ENCODE measurements at regions not wholly inside any gene's neighbourhood (a gene's known extent, or its start where the extent isn't known, plus 50 kb on each side); places are given as distances from the start of the nearest gene placed in this dataset.

DNA sequence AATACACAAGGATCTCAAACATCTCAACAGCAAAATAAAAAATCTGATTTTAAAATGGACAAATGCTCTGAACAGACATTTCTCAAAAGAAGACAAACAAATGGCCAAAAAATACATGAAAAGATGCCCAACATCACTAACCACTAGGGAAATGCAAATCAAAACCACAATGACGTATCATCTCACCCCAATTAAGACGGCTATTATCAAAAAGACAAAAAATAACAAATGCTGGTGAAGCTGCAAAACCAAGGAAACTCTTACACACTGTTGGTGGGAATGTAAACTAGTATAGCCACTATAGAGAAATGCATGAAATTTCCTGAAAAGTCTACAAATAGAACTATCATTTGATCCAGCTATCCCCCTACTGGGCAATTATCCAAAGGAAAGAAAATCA, 145.0 kb downstream of the BTG1 start:
- no peak for DNase-seq (ENCODE audit: low read depth)

DNA sequence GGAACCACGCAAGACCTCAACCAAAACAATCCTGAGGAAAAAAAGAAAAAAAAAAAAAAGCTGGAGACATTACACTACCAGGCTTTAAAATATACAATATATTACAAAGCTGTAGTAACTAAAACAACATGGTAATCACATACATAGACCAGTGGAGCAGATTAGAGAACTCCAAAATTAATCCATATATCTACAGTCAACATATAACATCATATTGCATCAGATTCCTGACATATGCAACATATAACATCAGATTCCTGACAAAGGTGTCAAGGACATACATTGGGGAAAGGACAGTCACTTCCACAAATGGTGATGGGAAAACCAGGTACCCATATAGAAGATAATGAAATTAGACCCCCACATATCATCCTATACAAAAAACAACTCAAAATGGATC, 145.8 kb downstream of the BTG1 start:
- DNase-seq (ENCODE audit: low read depth): no peak

DNA sequence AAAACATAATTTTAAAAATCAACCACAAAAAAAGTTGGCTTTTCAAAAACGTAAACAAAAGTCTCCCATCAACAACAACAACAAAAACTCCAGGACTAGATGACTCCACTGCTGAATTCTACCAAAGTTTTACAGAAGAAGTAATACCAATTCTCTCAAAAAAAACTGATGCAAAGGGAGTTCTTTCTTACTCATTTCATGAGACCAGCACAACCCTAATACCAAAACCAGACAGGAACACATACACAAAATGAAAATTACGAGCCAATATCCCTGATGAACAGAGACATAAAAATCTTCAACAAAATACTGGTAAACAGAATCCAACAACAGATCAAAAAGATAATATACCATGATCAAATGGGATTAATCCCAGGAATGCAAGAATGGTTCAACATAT, 147.3 kb downstream of the BTG1 start:
- DNase-seq (ENCODE audit: low read depth): no peak

DNA sequence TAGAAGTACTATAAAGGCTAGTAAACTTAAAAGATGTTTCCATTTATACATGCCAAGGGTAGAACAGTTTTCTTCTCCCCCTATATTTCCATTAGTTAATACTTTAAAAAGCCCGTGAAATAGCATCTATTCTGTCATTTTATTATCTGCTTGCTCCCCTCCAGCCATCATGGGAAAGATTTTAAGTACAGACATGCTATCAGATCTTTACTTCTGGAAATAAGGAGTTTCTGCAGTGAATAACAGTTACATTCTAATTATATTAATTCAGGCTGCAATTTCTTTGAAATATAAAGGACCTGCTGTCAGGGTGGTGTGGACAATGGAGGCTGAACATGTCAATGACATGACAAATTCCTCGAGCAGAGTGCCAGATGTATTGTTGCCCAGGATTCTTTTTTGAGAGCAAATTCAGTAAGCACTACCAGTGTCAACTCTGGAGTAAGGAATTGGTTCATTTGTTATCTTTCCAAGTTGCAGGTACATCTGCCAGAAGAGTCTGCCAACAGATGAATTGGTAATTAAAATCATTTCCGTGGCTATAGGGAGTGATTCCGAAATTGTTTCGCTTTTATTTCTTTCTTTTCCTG, 151.3 kb downstream of the BTG1 start:
- no peak for DNase-seq (ENCODE audit: low read depth)

DNA sequence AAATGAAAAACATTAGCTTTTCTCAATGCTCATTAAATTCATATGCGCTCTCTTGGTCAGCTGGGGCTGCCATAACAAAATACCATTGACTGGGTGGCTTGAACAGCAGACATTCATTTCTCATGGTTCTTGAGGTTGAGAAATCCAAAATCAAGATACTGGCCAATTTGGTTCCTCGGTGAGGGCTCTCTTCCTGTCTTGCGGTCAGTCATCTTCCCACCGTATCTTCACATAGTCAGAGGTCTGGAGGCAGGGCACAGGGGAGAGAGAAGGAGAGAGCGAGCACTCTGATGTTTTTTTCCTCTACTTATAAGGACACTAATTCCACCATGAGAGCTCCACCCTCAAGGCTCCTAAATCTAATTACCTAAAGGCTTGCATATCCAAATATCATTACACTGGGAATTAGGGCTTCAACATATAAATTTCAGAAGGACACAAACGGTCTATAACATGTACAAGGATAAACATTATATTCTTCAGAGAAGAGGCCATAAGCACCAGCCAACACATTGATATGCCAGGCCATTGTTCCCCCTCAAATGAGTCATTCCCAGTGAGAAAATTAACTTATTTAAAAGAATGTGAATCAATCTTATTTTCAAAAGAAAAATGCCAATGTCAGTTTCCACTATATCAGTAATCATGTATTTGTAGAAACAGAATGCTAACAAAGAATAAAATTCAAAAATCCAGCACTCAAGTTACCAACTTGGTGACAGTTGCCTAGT, 152.2 kb downstream of the BTG1 start:
- no peak for DNase-seq (ENCODE audit: low read depth)

DNA sequence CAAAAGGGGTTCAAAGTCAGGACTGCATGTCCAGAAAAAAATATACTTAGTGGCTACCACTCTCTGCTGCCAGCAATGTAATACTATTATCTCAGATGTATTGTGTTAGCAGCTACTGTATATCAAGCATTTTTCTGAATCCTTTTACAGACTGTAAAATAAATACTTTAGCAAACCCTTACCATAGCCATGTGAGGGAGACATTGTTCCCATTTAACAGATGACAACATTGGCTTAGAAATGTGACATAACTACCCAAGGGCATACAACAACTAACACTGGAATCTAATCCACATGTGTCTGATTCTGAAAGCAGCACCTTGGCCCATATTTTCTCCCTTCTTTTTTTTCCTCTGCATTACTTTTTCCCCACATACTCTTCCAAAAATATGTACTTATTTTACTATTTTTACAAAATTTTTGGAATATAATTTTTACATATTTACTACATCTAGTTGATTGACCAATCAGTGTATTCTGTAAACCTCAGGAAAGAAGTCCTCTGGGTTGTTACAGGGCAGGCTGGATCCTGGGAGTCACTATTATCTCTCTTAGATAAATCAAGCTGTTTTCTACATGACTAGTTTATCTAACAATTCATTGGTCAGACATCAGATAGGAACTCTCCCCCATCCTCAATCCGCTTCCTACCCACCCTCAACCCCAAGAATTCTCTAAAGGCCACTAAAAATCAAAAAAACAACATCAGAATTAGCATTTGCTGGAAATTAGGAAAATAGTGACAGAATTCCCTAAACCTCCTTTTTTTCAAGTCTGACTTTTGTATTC, 154.1 kb downstream of the BTG1 start:
- no peak for DNase-seq (ENCODE audit: low read depth)

DNA sequence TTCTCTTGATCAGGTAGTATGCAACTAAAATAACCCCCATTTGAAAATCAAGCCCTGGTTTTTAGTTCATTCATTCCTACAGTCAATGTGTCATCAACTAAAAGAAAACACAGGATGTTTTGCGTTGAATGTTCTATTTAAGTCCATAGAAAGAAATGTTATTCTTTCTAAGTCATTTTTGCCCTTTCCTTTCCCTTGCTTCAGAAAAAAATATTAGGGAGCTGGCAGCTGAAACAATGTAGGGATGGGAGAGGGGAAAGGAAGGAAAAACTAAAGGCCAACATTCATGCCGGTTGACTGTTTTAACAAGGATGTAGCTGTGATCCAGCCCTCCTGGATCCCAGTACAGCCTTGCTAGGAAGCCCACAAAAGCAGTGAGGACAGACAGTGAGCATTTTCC, 155.1 kb downstream of the BTG1 start:
- DNase-seq (ENCODE audit: low read depth): no peak

DNA sequence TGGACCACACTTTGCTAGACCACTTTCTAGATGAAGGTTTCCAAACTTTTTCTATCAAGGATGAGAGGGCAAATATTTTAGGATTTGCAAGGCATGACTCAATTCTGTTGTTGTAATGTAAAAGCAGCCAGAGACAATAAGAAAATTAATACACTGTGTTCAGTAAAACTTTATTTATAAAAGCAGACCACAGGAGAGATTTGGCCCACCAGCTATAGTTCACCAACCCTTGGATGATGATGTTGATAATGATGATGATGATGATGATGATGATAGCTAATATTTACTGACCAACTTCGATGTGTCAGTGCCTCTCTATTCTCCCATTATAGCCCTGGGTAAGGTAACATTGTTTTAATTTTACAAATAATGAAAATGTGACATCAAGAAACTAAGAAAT, 156.5 kb downstream of the BTG1 start:
- DNase-seq (ENCODE audit: low read depth): no peak

DNA sequence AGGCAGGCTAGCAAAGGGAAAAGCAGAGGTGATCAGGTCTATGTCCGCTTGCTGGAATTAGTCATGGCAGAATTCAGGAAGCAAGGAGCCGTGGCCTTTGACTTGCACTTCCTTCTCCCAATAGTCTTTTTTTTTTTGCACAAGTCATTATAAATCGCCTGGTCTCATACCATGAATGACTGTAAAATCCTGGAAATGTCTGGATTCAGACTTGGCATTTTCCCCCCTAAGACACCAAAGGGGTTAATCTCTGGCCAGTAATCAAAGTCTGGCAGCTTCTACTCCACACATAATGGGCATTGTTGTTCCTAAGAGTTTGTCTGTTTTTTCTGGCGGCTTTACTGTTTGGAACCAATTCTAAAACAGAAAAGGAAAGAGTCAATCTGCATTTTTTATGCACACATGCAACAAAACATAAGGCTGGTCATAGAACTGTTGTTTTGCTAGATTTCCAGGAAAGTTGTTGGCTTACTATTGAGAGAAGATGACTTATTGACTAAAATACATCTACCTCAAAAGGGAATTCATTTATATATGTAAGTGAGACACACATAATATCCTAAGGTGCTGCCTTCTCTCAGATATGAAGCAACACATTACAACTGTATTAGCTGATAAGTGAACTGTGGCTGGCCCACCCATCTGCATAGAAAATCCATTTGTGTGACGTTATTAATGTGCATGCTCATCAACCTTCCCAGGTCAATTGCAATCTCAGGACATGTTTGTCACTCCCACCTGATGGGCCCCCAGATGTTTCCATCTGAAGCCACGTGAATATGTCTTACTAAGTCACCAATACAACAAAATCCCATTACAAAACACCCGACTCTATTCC, 157.3 kb downstream of the BTG1 start:
- DNase-seq (ENCODE audit: low read depth): no peak

DNA sequence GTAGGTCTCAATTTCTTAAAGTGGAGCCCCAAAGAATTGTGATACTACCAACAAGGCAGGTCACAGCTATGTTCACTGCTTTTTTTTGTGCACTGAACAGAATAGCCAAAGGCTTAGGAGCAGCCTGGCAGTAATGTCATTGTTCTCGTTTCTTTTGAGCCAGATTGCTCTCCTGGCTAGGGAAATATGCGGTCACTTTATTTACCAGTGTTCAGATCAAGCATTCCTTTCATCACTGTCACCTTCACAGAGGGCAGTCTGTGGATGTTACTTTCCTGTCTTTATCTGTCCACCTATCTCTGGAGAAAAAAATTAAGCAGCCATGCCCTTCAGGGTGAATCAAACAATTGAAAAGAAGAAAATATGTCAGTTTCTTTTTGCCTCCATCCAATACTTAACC, 159.6 kb downstream of the BTG1 start:
- DNase-seq (ENCODE audit: low read depth): peak; percentile 55

DNA sequence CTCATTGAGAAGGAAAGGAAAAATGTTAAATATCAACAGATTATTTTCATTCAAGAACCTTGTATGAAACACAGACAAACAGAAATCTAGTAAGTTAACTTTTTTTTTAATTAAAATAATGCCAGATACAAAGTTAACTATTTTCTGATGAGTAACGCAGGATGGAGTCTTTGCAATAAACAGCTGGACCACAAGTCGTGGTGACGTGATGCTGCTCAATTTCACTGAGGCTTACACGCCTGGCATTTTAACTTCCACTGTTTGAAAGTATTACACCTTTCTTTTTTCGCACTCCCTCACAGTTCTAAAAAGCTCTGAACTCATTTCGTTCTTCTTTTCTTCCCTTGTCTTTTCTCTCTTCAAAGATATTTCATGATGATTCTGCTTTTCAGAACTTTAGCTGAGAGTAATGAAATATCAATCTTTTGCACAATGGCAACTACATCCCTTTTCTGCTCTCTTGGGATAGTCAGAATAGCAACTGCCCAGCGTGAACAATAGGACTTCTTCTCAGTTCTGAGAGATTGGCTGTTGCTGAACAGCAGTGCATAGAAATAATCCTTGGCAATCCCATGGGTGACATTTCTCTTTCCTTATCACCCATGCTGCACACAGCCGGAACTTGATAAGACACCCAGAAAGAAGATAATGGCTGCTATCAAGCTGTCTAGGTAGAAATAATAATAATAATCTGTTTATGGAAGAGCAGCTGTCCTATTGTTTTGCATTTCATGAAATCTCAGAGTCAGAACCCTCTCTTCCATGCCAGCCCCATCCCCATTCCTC, 160.5 kb downstream of the BTG1 start:
- DNase-seq (ENCODE audit: low read depth): peak; percentile 38

DNA sequence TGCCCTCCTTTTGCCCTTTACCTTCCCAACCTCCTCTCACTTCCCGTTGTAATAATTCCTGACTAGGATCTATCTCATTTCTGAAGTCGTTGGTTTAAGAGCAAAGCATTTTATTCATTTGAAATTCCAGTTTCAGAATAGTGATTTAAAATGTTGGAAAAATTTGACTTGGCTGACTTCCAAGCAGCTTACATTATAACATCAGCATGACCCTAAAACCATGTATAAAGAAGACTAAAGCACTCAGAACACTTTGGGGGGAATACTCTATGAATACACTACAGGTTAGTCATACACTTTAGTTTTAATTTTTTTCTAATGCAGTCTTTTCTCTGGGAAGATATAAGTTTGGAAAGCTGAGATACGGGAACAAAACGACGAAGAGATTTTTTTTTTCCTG, 161.1 kb downstream of the BTG1 start:
- DNase-seq (ENCODE audit: low read depth): no peak

DNA sequence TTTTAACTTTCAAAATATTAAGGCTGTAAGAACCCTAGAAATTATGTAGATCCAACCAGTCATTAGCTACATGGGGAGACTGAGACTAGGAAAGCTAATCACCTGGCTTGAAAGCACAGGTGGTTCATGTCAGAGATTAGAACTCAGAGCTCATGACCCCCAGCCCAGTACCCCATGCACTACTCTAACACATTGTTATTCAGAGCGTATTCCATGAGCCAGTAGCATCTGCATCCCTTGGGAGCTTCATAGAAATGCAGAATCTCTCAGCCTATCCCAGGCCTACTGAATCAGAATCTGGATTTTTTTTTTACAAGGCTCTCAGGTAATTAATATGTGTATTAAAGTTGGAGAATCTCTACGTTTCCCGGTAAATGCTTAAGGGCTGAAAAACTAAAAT, 161.7 kb downstream of the BTG1 start:
- no peak for DNase-seq (ENCODE audit: low read depth)

DNA sequence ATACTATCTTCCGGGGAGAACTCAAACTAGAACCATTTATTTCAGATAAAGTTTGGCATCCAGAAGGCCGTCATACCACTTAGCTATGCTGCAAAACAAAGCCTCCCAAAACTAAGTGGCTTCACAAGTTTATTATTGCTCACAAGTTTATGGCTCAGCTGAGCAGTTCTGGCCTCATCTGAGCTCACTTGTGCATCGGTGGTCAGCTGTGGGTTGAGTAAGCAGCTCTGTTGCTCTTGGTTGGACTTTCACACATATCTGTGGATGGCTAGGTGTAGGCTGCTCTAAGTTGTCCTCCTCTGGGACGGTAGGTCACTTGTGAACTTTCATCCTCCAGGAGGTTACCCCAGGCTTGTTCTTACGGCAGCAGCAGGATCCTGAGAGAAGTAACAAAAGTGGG, 162.7 kb downstream of the BTG1 start:
- no peak for DNase-seq (ENCODE audit: low read depth)

DNA sequence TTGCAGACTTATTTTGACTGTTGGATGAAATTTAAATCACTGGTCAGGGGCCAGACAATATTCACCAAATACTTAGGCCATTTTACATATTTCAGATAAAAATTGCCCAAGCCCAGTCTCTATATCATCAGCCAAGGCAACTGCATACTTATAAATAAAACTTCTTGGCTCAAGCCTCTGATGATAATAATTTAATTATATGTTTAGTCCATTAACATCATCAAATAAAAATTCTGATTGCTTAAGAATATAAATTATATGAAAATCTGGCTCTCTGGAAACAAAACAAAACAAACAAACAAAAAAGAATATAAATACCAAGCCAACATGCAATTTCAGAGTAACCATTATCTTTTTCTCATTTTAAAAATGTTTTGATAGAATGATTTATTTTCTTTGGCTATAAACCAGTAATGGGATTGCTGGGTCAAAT, 165.2 kb downstream of the BTG1 start:
- DNase-seq (ENCODE audit: low read depth): no peak

DNA sequence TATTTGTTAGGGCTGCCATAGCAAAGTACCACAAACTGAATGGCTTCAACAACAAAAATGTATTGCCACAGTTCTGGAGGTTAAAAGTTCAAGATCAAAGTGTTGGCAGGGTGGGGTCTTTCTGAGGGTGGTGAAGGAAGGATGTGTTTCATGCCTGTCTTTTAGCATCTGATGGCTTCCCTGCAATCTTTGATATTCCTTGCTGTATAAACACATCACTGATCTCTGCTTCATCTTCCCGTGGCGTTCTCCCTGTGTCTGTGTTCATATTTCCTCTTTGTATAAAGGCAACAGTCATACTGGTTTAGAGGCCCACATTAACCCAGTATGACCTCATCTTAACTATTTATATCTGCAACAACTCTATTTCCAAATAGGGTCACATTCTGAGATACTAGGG, 167.5 kb downstream of the BTG1 start:
- peak; percentile 10 for DNase-seq (ENCODE audit: low read depth)

DNA sequence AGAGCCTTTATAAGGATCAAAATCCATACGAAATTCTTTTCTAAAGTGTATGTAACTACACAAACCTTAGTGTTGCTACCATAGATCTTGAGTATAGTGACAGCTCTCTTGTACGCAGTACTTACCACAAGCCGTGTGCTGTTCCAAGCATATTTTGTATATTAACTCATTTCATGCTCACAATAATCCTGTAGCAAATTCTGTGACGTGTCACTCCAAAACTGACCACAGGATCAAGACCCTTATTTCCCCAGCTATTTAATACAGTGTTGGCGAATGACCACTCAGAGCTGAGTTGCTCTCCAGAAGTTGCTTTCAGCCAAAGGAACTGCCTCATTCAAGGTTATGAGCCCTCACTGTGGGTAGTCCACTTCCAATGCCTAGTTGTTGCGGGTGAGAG, 169.8 kb downstream of the BTG1 start:
- DNase-seq (ENCODE audit: low read depth): no peak

DNA sequence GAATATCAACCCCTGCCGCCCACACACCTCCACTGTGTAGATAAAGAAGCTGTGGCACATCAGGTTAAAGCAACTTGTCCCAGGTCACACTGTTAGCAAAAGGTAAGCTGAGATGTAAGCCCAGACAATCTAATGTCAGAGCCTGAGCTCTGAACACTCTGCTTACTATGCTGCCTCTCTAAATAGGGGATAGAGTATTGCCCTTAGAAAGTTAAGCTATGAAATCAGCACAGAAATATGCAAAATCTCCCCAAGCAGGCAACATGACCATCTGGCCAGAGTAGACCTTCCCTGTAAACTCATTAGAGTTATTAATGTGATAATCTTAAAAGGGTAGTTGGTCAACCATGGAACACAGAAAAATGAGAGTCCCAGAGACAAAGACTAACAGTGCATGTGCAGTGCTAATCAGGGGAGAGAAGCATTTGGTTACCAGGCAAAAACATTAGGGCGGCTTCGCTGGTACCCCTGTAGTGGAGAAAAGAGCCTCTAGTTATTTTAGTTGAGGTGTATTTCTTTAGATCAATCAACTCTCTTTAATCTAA, 171.0 kb downstream of the BTG1 start:
- DNase-seq (ENCODE audit: low read depth): no peak

DNA sequence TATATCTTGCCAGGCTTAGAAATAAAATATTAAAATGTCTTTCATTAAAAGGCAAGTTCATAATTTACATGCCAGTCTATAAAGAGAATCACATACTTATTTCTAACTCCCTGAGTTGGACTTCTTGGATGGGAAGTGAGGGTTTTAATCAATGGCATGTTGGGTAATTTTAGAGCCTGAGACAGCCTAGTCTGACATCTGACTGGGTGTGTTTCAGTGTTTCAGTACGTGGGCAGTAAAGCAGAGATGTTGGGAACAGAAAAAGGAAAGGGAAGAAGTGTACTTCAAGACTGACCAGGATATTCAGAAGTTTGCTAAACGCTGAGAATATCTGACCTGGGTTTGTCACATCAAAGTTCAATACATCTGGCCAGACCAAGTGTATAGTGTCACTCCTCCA, 171.8 kb downstream of the BTG1 start:
- no peak for DNase-seq (ENCODE audit: low read depth)

DNA sequence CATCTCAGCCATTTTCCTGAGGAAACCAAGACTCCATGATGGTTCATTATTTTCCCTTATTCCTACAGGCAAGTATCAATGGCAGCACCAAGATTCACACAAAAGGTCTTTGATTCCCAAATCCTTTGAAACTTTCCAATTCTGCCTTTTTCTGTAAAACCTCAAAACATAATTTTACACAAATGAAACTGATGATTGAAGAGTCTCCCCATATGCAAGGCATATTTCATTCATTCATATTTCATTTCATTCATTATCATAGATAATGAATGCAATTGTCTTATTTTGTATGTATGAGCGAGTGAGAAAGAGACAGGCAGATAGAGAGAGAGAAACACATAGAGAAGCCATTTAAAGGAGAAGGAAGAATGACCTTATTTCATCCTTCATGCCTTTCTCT, 172.8 kb downstream of the BTG1 start:
- no peak for DNase-seq (ENCODE audit: low read depth)

DNA sequence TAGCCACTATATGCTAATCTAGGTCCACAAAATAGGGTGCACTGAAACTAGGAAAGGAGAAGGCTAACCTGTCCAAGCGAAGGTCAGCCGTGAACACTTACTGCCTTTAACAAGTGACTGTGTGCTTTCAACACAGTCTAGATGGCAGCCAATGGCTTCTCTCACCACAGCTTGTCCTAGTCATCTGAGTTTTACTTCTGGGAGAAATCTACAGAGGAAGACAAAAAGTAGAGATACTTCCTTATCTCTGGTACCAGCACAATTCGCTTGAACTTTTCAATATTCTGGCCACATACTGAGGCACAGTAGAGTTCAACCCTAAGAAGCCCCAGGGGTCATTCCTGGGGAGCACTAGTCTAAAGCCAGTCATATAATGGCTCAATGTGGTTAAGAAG, 176.9 kb downstream of the BTG1 start:
- no peak for DNase-seq (ENCODE audit: low read depth)

All from Daoy (cell line).